NOMO-1 treated with dmso at 0.1 percent for 144 hours (cell line): ENCODE measurements at regions not wholly inside any gene's neighbourhood (a gene's known extent, or its start where the extent isn't known, plus 50 kb on each side); places are given as distances from the start of the nearest gene placed in this dataset.

ENCODE experiments used
- DNase-seq: peaks from one replicate; lab custom pipeline; 2025; ENCODE audit not compliant: unreplicated experiment; lab: John Stamatoyannopoulos, UW

DNA sequence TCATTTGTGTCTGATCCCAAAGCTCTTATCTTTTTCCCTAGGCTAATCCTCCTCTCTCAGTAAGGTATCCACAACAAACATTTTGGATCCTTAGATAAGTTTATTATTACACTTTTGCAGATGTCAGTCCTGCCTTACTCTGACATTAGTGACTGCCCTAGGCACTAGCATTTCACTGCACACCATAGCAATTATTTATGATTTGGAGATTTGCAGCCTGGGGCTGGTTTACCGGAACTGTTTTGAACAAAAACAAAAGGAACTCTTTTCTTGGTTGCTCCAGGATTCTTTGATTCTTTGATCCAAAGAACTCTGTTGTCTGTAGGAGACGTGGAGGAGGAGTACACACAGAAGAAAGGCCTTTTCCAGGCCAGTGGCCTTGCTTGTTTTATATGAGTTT is 80.4 kb downstream of the EDNRB start:
- DNase-seq, result no peak

DNA sequence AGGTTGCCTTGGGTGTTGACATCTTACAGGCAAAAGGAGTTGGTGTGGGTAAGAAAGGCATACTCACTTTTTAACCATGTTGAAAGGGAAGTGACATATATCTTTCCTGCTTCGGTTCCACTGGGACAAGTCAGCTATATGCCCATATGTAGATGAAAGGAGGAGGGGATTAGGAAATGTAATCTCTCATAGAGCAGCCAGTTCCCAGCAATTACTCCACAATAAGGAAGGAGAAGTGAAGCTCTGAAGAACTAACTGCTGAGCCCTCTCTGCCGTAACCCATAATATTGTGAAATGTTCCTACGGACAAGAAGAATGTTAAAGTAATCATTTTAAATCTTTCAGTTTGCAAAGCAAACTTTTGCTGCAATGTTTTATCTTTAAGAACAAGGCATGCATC is 82.2 kb downstream of the EDNRB start:
- DNase-seq, result peak; percentile 66

DNA sequence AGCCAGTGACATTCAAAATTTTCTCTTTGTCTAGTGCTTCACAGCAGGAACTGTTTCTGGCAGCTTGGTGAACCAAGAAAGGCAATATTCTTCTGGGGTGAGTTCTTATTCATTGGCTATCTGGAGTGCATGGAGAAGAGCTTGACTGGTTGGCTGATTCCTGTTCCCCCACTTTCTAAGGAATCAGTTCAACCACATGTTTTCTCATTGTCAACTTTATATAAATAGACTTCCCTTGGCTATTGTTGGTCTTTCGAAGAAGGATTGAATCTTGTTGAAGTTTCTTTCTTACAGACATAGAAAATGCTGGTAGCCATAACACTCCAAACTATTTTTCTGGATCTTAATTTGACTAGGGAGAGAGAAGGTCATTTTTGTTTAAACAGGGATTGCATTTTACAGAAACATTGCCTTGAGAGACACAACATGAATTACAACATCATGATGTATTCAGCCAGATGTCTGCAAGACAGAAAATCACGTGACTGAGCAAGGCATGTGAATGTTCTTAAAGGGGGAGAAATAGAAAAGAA is 85.2 kb downstream of the EDNRB start:
- no peak for DNase-seq

DNA sequence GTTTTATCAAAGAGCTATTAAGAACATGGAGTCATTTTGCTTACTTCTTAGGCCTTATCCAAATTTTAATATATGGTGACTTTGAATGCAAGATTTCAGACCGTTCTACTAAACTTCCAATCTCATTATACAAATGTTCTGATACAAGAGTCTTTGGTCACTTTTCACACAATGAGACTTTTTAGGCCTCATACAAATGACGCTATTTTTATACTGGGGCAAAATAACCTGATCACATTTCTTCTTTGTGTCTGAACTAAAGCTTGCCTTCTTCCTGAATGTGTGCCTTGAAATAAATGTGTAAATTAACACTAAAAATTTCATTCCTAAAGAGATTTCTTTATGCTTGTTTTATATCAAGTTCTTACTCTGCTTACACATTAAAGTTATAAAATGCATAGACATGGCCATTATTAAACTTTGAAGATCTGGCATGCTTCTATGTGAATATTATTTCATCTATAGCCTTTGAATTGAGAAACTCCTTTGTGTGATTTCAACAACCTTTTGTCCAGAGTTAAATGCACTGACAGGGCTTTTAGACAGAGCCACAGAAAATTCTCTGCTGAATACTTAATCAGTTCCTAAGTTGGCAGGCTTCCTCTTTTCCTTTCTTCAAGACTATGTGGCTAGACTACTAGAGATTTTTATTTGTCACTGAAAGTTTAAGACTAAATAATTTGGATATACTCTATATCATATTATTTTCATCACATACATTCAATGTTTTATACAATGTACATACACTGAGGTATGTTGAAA is 86.1 kb downstream of the EDNRB start:
- peak; percentile 64 for DNase-seq

DNA sequence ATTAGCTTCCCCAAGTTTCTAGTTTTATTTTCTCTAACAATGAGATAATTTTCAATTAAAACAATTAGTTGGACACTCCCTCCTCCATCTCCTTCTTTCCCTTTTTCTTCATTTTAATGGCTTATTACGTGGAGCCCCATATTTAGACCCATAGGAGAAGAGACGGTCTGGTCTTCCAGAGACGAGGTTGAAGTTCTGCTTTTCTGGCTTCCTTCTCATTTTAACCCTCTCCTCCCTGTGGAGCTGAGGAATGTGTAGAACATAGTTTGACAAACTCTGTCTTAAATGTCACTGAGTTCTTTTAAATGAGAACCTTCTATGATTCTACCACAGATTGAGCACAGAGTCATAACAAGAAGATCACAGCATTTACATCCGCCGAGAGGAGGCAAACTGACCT is 86.8 kb downstream of the EDNRB start:
- DNase-seq, result peak; percentile 7

DNA sequence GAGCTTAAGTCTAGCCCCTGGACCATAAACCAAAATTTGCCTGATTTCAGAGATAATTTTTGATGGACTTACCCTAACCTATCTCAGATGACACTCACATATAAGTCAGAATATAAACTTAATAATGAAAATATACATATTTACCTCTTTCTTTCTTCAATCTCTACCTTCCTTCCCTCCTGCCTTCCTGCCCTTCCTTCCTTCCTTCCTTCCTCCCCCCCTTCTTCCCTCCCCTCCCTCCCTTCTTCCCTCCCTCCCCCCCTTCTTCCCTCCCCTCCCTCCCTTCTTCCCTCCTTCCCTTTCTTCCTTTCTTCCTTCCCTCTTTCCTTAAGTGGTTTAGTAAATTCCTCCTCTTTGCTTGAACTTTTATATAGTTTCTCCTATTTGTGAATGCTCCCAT is 88.7 kb downstream of the EDNRB start:
- no peak for DNase-seq

DNA sequence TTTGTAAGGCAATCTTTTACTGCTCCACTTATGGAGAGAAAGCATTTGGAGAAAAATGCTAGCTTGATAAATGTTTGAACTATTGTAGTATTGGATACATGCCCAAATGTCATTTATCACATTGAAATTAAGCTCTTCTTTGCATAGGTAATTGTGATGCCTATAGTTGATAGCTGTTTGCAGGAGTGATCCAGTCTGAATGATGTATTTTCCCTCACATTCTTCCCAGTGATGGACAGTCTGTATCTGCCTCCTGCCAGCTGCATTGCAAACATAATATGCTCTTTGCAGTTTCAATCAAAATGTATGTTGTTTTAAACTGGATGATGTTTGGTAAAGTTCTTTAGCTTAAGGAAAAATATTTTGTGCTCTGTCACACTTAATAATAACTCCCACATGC is 89.8 kb downstream of the EDNRB start:
- no peak for DNase-seq

DNA sequence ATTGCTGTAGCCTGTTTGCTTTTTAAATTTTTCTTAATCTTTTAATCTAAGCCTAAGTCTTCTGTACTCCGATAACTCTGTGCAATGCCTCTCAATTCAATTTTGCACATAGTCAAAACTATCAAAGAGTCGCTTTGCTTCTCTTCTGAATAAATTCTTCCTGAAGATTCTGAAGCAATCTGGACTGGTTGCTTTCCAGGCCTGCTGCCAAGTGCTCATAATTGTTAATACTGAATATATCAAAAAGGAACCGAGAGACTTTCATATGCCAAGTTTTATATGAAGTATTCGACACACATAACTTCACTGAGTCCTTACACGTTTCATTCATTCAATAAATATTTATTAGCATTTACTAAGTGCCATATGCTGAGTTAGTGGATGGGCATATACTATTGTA is 91.3 kb downstream of the EDNRB start:
- no peak for DNase-seq

DNA sequence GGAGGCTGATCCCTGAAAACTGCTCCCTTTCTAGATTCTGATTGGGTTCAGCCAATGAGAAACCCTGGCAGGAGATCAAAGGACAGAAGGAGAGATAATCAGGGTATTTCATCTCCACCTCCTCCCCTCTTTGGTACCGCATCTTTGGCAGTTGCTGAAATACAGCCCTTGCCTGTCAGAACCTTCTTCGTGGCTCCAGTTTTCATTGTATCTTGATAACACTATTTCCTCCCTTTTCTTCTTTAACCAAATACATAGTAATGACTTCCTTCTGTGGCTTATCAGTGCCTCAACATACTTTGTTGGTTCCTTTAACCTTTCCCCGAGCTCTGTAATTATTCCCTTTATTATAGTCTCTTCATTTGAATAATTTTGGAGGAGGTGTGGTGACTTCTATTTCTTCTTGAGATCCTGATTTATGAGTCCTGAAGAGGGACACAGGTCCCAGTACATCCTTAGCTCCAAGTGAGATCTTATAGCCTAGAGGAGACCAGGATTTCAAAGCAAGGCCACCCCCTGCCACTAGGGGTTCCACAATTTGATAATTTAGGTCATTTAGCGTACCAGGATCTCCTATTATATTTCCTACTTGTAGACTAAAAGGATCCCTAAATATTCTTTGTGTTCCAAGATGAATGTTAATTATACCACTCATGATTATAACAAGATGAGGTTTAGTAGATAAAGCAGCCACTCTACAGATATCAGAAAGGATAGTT is 98.0 kb downstream of the EDNRB start:
- no peak for DNase-seq

DNA sequence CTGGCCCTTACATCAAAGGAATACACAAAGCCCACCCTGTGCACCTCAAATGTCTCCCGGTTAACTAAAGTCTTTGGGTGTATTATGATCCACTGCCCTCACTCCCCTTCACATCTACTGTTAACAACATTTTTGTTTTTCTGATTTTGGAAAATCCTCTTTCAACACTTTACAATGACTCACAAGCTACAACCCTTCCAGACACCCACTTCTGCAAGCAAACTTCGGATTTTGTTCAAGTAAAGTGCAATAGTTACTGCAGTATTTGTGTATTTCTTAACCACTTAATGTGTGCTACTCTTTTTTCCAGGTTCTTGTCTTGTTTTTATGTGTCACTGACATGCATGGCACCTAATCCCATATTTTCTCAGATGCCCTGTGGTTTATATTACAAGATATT is 101.1 kb downstream of the EDNRB start:
- DNase-seq, result no peak

DNA sequence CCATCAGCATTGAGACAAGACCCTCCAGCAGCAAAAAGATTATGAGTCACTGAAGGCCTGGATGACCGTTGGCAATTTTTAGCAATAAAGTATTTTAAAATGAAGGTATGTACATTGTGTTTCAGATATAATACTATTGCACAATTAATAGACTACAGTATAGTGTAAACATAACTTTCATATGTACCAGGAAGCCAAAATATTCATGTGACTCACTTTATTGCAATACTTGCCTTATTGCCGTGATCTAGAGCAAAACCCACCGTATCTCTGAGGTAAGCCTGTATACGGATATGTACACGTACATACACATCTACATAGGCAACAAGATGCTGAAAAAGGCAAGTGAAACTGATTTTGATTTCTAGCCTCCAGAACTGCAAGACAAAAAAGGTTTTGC is 103.3 kb downstream of the EDNRB start:
- no peak for DNase-seq
